ENCODE measurements at regions not wholly inside any gene's neighbourhood (a gene's known extent, or its start where the extent isn't known, plus 50 kb on each side); places are given as distances from the start of the nearest gene placed in this dataset.

GRCh38 chr16:85308611-85309540 lies 196.6 kb upstream of the CIBAR2 start:
- DNase-seq: no peak
- intact Hi-C loops (cut with DNase I; ENCODE audit: low total_unique reads) (loop anchor here (10.0 kb wide), 1 partner anchor 86 kb away; no protein-coding TSS in a partner anchor), in situ Hi-C loops (cut with MboI; ENCODE audit: low pct_ligation_motif_present in 1 of 4, low pct_unique_long_range_greater_than_20kb in 1 of 4, low sequenced_read_pairs in 3 of 4) (no loop called here)
- Histone ChIP-seq H3K27me3 (no peaks in the 10 kb centered on the region), H3K27ac (peak overlapping the region in 2 of 4 donors; percentile 28 to 43), H3K4me1 (peaks cover 7 to 59% (median 16%) of the 10 kb centered on the region in 4 donors), H3K36me3 (no peaks in the 10 kb centered on the region), H3K9me3 (no peaks in the 10 kb centered on the region), H3K4me3 (no peak overlapping the region)
- TF ChIP-seq EP300 (IDR thresholded peaks at IDR 0.05; ENCODE audit: low read depth) (no peak), POLR2AphosphoS5 (IDR thresholded peaks at IDR 0.05) (no peak), CTCF (IDR thresholded peaks at IDR 0.05) (no peak), POLR2A (IDR thresholded peaks at IDR 0.05) (no peak)
- WGBS, 2 donors (ENCODE audit: low coverage in 1 of 2): 69 to 83% methylated on average over 1 to 17 of the region's 17 CpGs

GRCh38 chr16:85309656-85310587 lies 197.7 kb upstream of the CIBAR2 start:
- WGBS, 2 donors (ENCODE audit: low coverage in 1 of 2): 54 to 63% methylated on average over 2 to 34 of the region's 37 CpGs
- Histone ChIP-seq H3K36me3 (no peaks in the 10 kb centered on the region), H3K4me1 (peaks cover 7 to 59% (median 16%) of the 10 kb centered on the region in 4 donors), H3K27ac (peak overlapping the region; percentile 18 to 50 (median 38)), H3K4me3 (no peak overlapping the region), H3K9me3 (no peaks in the 10 kb centered on the region), H3K27me3 (no peaks in the 10 kb centered on the region)
- intact Hi-C loops (cut with DNase I; ENCODE audit: low total_unique reads): loop anchor here (10.0 kb wide), 1 partner anchor 85 kb away; no protein-coding TSS in a partner anchor
- DNase-seq: peak; percentile 48
- in situ Hi-C loops (cut with MboI; ENCODE audit: low pct_ligation_motif_present in 1 of 4, low pct_unique_long_range_greater_than_20kb in 1 of 4, low sequenced_read_pairs in 3 of 4): no loop called here
- TF ChIP-seq POLR2AphosphoS5 (IDR thresholded peaks at IDR 0.05) (peak in 1 of 3 donors; percentile 45), EP300 (IDR thresholded peaks at IDR 0.05; ENCODE audit: low read depth) (no peak), POLR2A (IDR thresholded peaks at IDR 0.05) (no peak), CTCF (IDR thresholded peaks at IDR 0.05) (no peak)

GRCh38 chr16:85310868-85311585 lies 198.8 kb upstream of the CIBAR2 start:
- Histone ChIP-seq H3K4me1 (peaks cover 4 to 55% (median 13%) of the 10 kb centered on the region in 4 donors), H3K4me3 (no peak overlapping the region), H3K9me3 (no peaks in the 10 kb centered on the region), H3K27me3 (no peaks in the 10 kb centered on the region), H3K27ac (peak overlapping the region in 1 of 4 donors; percentile 18), H3K36me3 (no peaks in the 10 kb centered on the region)
- intact Hi-C loops (cut with DNase I; ENCODE audit: low total_unique reads): no loop called here
- DNase-seq: no peak
- in situ Hi-C loops (cut with MboI; ENCODE audit: low pct_ligation_motif_present in 1 of 4, low pct_unique_long_range_greater_than_20kb in 1 of 4, low sequenced_read_pairs in 3 of 4): no loop called here
- 46% methylated on average over 25 of the region's 27 CpGs; no CpG with 5 or more reads in 1 of the 2 donors for WGBS, 2 donors (ENCODE audit: low coverage in 1 of 2)
- no peak for TF ChIP-seq POLR2A (IDR thresholded peaks at IDR 0.05)
- TF ChIP-seq CTCF (IDR thresholded peaks at IDR 0.05): no peak
- no peak for TF ChIP-seq EP300 (IDR thresholded peaks at IDR 0.05; ENCODE audit: low read depth)
- no peak for TF ChIP-seq POLR2AphosphoS5 (IDR thresholded peaks at IDR 0.05)
